Tibial nerve (tissue), 4 donors: ENCODE measurements at regions not wholly inside any gene's neighbourhood (a gene's known extent, or its start where the extent isn't known, plus 50 kb on each side); places are given as distances from the start of the nearest gene placed in this dataset.
A peak's percentile ranks its signal among the peaks of the same experiment; 100 is the strongest.

Source experiments
- DNase-seq, 2 donors: peaks; one replicate each; pipeline ENCODE4 v3.0.0-alpha.2; 2019; ENCODE audit warnings: low spot score in 2 of 2
- H3K27ac ChIP-seq, 4 donors: fragments of 200-600 bp; sonication (generic) in 3 of 4; one replicate each; pipeline ENCODE4 v1.5.1; 2017 to 2019; ENCODE audit warnings: mild to moderate bottlenecking in 1 of 4
- H3K27me3 ChIP-seq, 2 donors: fragments of 200-600 bp; sonication (generic) in 1 of 2; one replicate each; pipeline versions ENCODE4 v1.5.1 to v1.6.0; 2017 to 2019
- H3K36me3 ChIP-seq, 3 donors: fragments of 200-600 bp; sonication (generic); one replicate each; pipeline ENCODE4 v1.5.1; 2018 to 2019
- H3K4me1 ChIP-seq, 4 donors: fragments of 200-600 bp; sonication (generic) in 3 of 4; one replicate each; pipeline ENCODE4 v1.5.1; 2017 to 2019
- H3K4me3 ChIP-seq, 4 donors: fragments of 200-600 bp; sonication (generic) in 3 of 4; one replicate each; pipeline ENCODE4 v1.5.1; 2017 to 2019; ENCODE audit warnings: mild to moderate bottlenecking in 1 of 4, moderate library complexity in 1 of 4
- H3K9me3 ChIP-seq, 4 donors: fragments of 200-600 bp; sonication (generic) in 3 of 4; one replicate each; pipeline ENCODE4 v1.5.1; 2017 to 2019
- CTCF ChIP-seq, 5 experiments: fragments of 200-600 bp in 3 of 5; fragments of 450-650 bp in 2 of 5; sonication (generic) in 3 of 5; IDR thresholded peaks; one replicate each; pipeline ENCODE4 v1.5.1; 2016 to 2019; ENCODE audit warnings: antibody characterized with exemption in 5 of 5, mild to moderate bottlenecking in 3 of 5, moderate library complexity in 2 of 5
- EP300 ChIP-seq, 2 donors: sonication (generic); formaldehyde crosslinking; IDR thresholded peaks; one replicate each; pipeline ENCODE4 v1.6.1; 2017; ENCODE audit warnings: antibody characterized with exemption in 2 of 2, mild to moderate bottlenecking in 1 of 2
- POLR2A ChIP-seq, 2 donors: fragments of 450-650 bp; IDR thresholded peaks; one replicate each; pipeline ENCODE4 v1.6.1; 2017; ENCODE audit warnings: antibody characterized with exemption in 2 of 2, mild to moderate bottlenecking in 2 of 2, moderate library complexity in 2 of 2
- WGBS, 2 donors: methylation state at CpG; one replicate each; pipeline ENCODE4 v1.1.5; 2018; 5-methylcytosine and 5-hydroxymethylcytosine counted together

GRCh38 chr18:66838340-66838987, 234.6 kb upstream of the CDH19 start:
- Histone ChIP-seq H3K4me3 (no peak overlapping the region), H3K9me3 (peaks cover 0 to 16% (median 0%) of the 10 kb centered on the region in 4 donors), H3K36me3 (no peaks in the 10 kb centered on the region), H3K27ac (no peak overlapping the region), H3K4me1 (no peaks in the 10 kb centered on the region), H3K27me3 (no peaks in the 10 kb centered on the region)
- no peak for DNase-seq
- TF ChIP-seq EP300 (IDR thresholded peaks at IDR 0.05) (no peak), CTCF (IDR thresholded peaks at IDR 0.05) (no peak), POLR2A (IDR thresholded peaks at IDR 0.05) (no peak)
- 87 to 92% methylated on average over 4 of the region's 4 CpGs for WGBS, 2 donors

GRCh38 chr18:66833646-66834045, 229.8 kb upstream of the CDH19 start:
- H3K27me3 ChIP-seq, result no peaks in the 10 kb centered on the region
- no peaks in the 10 kb centered on the region for H3K36me3 ChIP-seq
- WGBS, 2 donors, result 49 to 60% methylated on average over 4 of the region's 4 CpGs
- H3K27ac ChIP-seq, result no peak overlapping the region
- DNase-seq, result no peak
- H3K4me3 ChIP-seq, result no peak overlapping the region
- no peaks in the 10 kb centered on the region for H3K4me1 ChIP-seq
- H3K9me3 ChIP-seq, result peaks cover 0 to 4% (median 0%) of the 10 kb centered on the region in 4 donors
- no peak for TF ChIP-seq CTCF (IDR thresholded peaks at IDR 0.05)
- no peak for TF ChIP-seq EP300 (IDR thresholded peaks at IDR 0.05)
- no peak for TF ChIP-seq POLR2A (IDR thresholded peaks at IDR 0.05)

- no peak for DNase-seq
- Histone ChIP-seq H3K4me1 (no peaks in the 10 kb centered on the region), H3K9me3 (no peaks in the 10 kb centered on the region), H3K4me3 (no peak overlapping the region), H3K36me3 (no peaks in the 10 kb centered on the region), H3K27me3 (no peaks in the 10 kb centered on the region), H3K27ac (no peak overlapping the region)
- 58 to 59% methylated on average over 1 of the region's 1 CpG for WGBS, 2 donors
- no peak for TF ChIP-seq POLR2A (IDR thresholded peaks at IDR 0.05)
- TF ChIP-seq CTCF (IDR thresholded peaks at IDR 0.05), result no peak
Measured at GRCh38 chr18:66826211-66826610, 222.3 kb upstream of the CDH19 start.

GRCh38 chr18:66825347-66825746, 221.5 kb upstream of the CDH19 start:
- 78 to 88% methylated on average over 3 of the region's 3 CpGs for WGBS, 2 donors
- H3K4me1 ChIP-seq, result no peaks in the 10 kb centered on the region
- H3K9me3 ChIP-seq, result no peaks in the 10 kb centered on the region
- TF ChIP-seq EP300 (IDR thresholded peaks at IDR 0.05) (no peak), CTCF (IDR thresholded peaks at IDR 0.05) (no peak), POLR2A (IDR thresholded peaks at IDR 0.05) (no peak)
- no peak overlapping the region for H3K27ac ChIP-seq
- H3K36me3 ChIP-seq, result no peaks in the 10 kb centered on the region
- no peak for DNase-seq
- H3K27me3 ChIP-seq, result no peaks in the 10 kb centered on the region
- no peak overlapping the region for H3K4me3 ChIP-seq

GRCh38 chr18:66819235-66819634, 215.3 kb upstream of the CDH19 start:
- Histone ChIP-seq H3K36me3 (no peaks in the 10 kb centered on the region), H3K9me3 (no peaks in the 10 kb centered on the region), H3K27me3 (no peaks in the 10 kb centered on the region), H3K4me1 (no peaks in the 10 kb centered on the region), H3K4me3 (no peak overlapping the region), H3K27ac (no peak overlapping the region)
- TF ChIP-seq POLR2A (IDR thresholded peaks at IDR 0.05) (no peak), CTCF (IDR thresholded peaks at IDR 0.05) (peak in 1 of 5 experiments; percentile 14)
- no peak for DNase-seq
- whole genome bisulfite sequencing, 2 donors, result 93 to 97% methylated on average over 1 of the region's 1 CpG
